Endothelial cell (in vitro differentiated cells): ENCODE measurements at regions not wholly inside any gene's neighbourhood (a gene's known extent, or its start where the extent isn't known, plus 50 kb on each side); places are given as distances from the start of the nearest gene placed in this dataset.
"Not testable (repeated sequence)": the region's sequence is repeated elsewhere in the genome, so short reads cannot be mapped to it uniquely, and the experiment has no call there.

Experiments
- DNase-seq: peaks from one replicate; pipeline ENCODE4 v3.0.0; 2021; ENCODE audit warnings: low spot score
- H3K27ac Mint-ChIP-seq: one replicate; pipeline ENCODE4 v1.8.0; 2021; ENCODE audit warnings: mixed read lengths, inconsistent platforms; ENCODE audit not compliant: unreplicated experiment
- H3K27me3 Mint-ChIP-seq: one replicate; pipeline ENCODE4 v1.8.0; 2021; ENCODE audit warnings: mild to moderate bottlenecking, moderate library complexity, mixed read lengths, inconsistent platforms; ENCODE audit not compliant: unreplicated experiment
- H3K36me3 Mint-ChIP-seq: one replicate; pipeline ENCODE4 v1.8.0; 2021; ENCODE audit warnings: mild to moderate bottlenecking, low read depth, mixed read lengths, inconsistent platforms; ENCODE audit not compliant: unreplicated experiment
- H3K4me1 Mint-ChIP-seq: one replicate; pipeline ENCODE4 v1.8.0; 2021; ENCODE audit warnings: mild to moderate bottlenecking, mixed read lengths, inconsistent platforms; ENCODE audit not compliant: unreplicated experiment
- H3K4me3 Mint-ChIP-seq: one replicate; pipeline ENCODE4 v1.8.0; 2021; ENCODE audit warnings: mild to moderate bottlenecking, mixed read lengths, inconsistent platforms; ENCODE audit not compliant: unreplicated experiment
- H3K9me3 Mint-ChIP-seq: one replicate; pipeline ENCODE4 v1.8.0; 2021; ENCODE audit warnings: mixed read lengths, inconsistent platforms; ENCODE audit not compliant: unreplicated experiment
- CTCF ChIP-seq: fragments of 200-600 bp; sonication (generic); IDR thresholded peaks from one replicate; pipeline ENCODE4 v1.5.0; 2021; ENCODE audit warnings: antibody characterized with exemption; ENCODE audit not compliant: unreplicated experiment

GRCh38 chr22:49703505-49703904 is 124.2 kb downstream of the BRD1 start:
- peaks cover 2% of the 10 kb centered on the region for H3K4me1 Mint-ChIP-seq
- no peaks in the 10 kb centered on the region for H3K9me3 Mint-ChIP-seq
- peaks cover 2% of the 10 kb centered on the region for H3K27me3 Mint-ChIP-seq
- no peak overlapping the region for H3K27ac Mint-ChIP-seq
- no peak for TF ChIP-seq CTCF
- no peak overlapping the region for H3K4me3 Mint-ChIP-seq
- H3K36me3 Mint-ChIP-seq, result no peaks in the 10 kb centered on the region
- no peak for DNase-seq

- peak; percentile 7 for TF ChIP-seq CTCF
- no peaks in the 10 kb centered on the region for H3K9me3 Mint-ChIP-seq
- DNase-seq, result no peak
- no peak overlapping the region for H3K4me3 Mint-ChIP-seq
- no peak overlapping the region for H3K27ac Mint-ChIP-seq
- peaks cover 2% of the 10 kb centered on the region for H3K27me3 Mint-ChIP-seq
- H3K36me3 Mint-ChIP-seq, result no peaks in the 10 kb centered on the region
- H3K4me1 Mint-ChIP-seq, result peaks cover 2% of the 10 kb centered on the region
Observed at GRCh38 chr22:49702068-49702397, 125.6 kb downstream of the BRD1 start.

DNA sequence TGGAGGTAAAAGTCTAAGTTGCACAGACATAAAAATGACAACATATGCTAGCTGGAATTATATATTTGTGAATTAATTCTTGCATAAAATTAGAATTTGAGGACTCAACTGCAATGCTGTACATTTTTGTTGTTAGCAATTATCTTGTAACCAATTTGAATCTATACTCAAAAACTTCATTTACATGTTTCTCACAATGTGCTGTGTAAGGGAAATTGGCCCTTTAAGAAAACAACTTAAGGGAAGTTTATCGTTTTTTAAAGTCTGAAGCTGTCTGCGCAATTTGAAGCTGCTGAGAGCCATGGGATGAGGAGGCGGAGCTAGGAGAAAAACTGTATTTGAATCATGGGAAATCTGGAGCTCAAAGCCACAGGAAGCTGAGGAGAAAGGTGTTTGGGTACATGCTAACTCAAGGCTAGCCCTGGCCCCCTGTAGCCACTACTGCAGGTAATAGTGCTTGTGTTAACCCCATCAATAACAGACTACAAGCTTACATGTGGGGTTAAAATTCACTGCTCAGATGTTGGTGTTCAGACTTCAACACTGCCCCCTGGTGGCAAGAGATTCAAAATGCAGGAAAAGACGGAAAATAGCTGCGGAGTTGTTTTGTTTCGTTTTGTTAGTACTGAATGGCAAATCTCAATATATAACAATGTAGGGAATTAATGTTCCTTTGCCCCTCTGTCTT is 126.1 kb downstream of the BRD1 start:
- Mint-ChIP-seq H3K4me1 (no peaks in the 10 kb centered on the region), H3K36me3 (no peaks in the 10 kb centered on the region), H3K4me3 (no peak overlapping the region), H3K9me3 (peaks cover under 1% of the 10 kb centered on the region), H3K27ac (no peak overlapping the region), H3K27me3 (peaks cover 2% of the 10 kb centered on the region)
- TF ChIP-seq CTCF, result peak; percentile 95
- DNase-seq, result no peak

GRCh38 chr22:49699928-49700498 is 127.7 kb downstream of the BRD1 start:
- peaks cover 4% of the 10 kb centered on the region for H3K9me3 Mint-ChIP-seq
- TF ChIP-seq CTCF, result no peak
- no peaks in the 10 kb centered on the region for H3K36me3 Mint-ChIP-seq
- DNase-seq, result no peak
- H3K27me3 Mint-ChIP-seq, result peaks cover 2% of the 10 kb centered on the region
- H3K4me3 Mint-ChIP-seq, result no peak overlapping the region
- H3K4me1 Mint-ChIP-seq, result no peaks in the 10 kb centered on the region
- H3K27ac Mint-ChIP-seq, result no peak overlapping the region

- Mint-ChIP-seq H3K27ac (no peak overlapping the region), H3K9me3 (peaks cover 4% of the 10 kb centered on the region), H3K4me3 (no peak overlapping the region), H3K36me3 (no peaks in the 10 kb centered on the region), H3K4me1 (no peaks in the 10 kb centered on the region), H3K27me3 (peaks cover 2% of the 10 kb centered on the region)
- no peak for TF ChIP-seq CTCF
- no peak for DNase-seq
Observed at GRCh38 chr22:49699476-49699875, 128.2 kb downstream of the BRD1 start.

DNA sequence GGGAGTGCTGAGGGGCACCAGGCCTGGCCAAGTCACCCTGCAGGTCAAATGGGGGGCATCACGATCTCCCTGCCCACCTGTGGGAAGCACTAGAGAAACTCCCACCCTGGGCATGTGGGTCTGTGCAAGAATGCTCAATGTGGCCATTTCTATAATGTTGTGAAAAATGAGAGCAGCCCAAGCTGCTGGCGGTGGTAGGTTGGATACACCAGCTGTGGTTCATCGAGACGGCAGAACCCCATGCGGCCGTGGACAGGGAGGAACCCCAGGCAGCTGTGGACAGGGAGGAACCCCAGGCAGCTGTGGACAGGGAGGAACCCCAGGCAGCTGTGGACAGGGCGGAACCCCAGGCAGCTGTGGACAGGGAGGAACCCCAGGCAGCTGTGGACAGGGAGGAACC is 129.1 kb downstream of the BRD1 start:
- H3K27me3 Mint-ChIP-seq, DNase-seq, H3K36me3 Mint-ChIP-seq, H3K4me1 Mint-ChIP-seq, H3K27ac Mint-ChIP-seq, H3K4me3 Mint-ChIP-seq, H3K9me3 Mint-ChIP-seq: not testable (repeated sequence)
